K562 (cell line): ENCODE measurements at regions not wholly inside any gene's neighbourhood (a gene's known extent, or its start where the extent isn't known, plus 50 kb on each side); places are given as distances from the start of the nearest gene placed in this dataset.

Source experiments
- ATAC-seq: fragments of 200-7000 bp; cut with Tn5 transposase; 3 replicates; pipeline ENCODE4 v1.9.1; 2020; ENCODE audit warnings: moderate library complexity
- BruUV-seq: library from RNA; stranded (reverse); fragments of 400-500 nt; replicated peaks from 2 replicates; lab custom pipeline; 2021; lab: Mats Ljungman, UMichigan
- CTCF ChIA-PET: fragments of 300-600 bp; formaldehyde crosslinking; extraction: SDS; loops from one replicate; lab custom pipeline; 2021; ENCODE audit warnings: low intra/inter-chr PET ratio; lab: Yijun Ruan, JAX
- POLR2A ChIA-PET: fragments of 300-600, 350-650 bp; sonication (Branson Sonifier 250); formaldehyde crosslinking; extraction: SDS; loops from one replicate; lab custom pipeline; 2021; ENCODE audit warnings: antibody characterized with exemption, inconsistent platforms; lab: Yijun Ruan, JAX
- DNase-seq, 4 experiments: peaks; one replicate each; pipeline versions ENCODE4 v3.0.0 to v3.0.0-alpha.2; 2011 to 2018; ENCODE audit warnings: low spot score in 3 of 4, mixed read lengths in 3 of 4; ENCODE audit errors: extremely low read depth in 1 of 4
- FAIRE-seq: peaks from 2 replicates; lab custom pipeline; 2011; peaks lifted over from hg19 to GRCh38; lab: Jason Lieb, UNC
- H2AFZ ChIP-seq: 2 replicates; pipeline ENCODE4 v1.6.0; 2011; ENCODE audit warnings: low read depth, low read length, control low read depth, inconsistent platforms
- H3K27ac ChIP-seq: fragments of 200-600 bp; 3 replicates; pipeline ENCODE4 v1.8.0; 2011; ENCODE audit warnings: low read depth, mild to moderate bottlenecking, control low read depth, inconsistent platforms, low read length, moderate library complexity, mixed read lengths; ENCODE audit errors: extremely low read depth
- H3K27me3 ChIP-seq, 2 experiments: fragments of 300-600 bp in 1 of 2; 2 replicates in 1 of 2; 3 replicates in 1 of 2; pipeline versions ENCODE4 v1.6.0 to v1.8.0; 2011; ENCODE audit warnings: inconsistent platforms in 2 of 2, low read length in 2 of 2, mild to moderate bottlenecking in 1 of 2, mixed read lengths in 1 of 2, moderate library complexity in 1 of 2; ENCODE audit not compliant: control insufficient read depth in 2 of 2, insufficient read depth in 2 of 2
- H3K36me3 ChIP-seq: fragments of 300-600 bp; 3 replicates; pipeline ENCODE4 v1.8.0; 2011; ENCODE audit warnings: mild to moderate bottlenecking, low read length, inconsistent platforms; ENCODE audit not compliant: control insufficient read depth, insufficient read depth
- H3K4me1 ChIP-seq, 2 experiments: fragments of 200-600 bp in 1 of 2; replicated peaks in 1 of 2; 2 replicates in 1 of 2; 3 replicates in 1 of 2; pipeline versions ENCODE4 v1.5.1 to v1.8.0; 2011; ENCODE audit warnings: inconsistent platforms in 2 of 2, low read length in 2 of 2, mild to moderate bottlenecking in 1 of 2, mixed read lengths in 1 of 2, moderate library complexity in 1 of 2; ENCODE audit not compliant: control insufficient read depth in 2 of 2, insufficient read depth in 2 of 2
- H3K4me2 ChIP-seq: 2 replicates; pipeline ENCODE4 v1.6.1; 2011; ENCODE audit warnings: low read length, control low read depth, inconsistent platforms, mixed read lengths; ENCODE audit not compliant: insufficient read depth
- H3K4me3 ChIP-seq: fragments of 200-600 bp; sonication (generic), shearing (Covaris generic); 2 replicates; pipeline ENCODE4 v1.5.1; 2016; ENCODE audit warnings: control low read depth, inconsistent platforms
- H3K79me2 ChIP-seq: fragments of 200-600 bp; 3 replicates; pipeline ENCODE4 v1.8.0; 2011; ENCODE audit warnings: low read length, inconsistent platforms; ENCODE audit not compliant: control insufficient read depth, insufficient read depth
- H3K9ac ChIP-seq, 2 experiments: 2 replicates each; pipeline versions ENCODE4 v1.6.0 to v1.6.1; 2011; ENCODE audit warnings: low read depth in 2 of 2, low read length in 2 of 2, control low read depth in 1 of 2, inconsistent platforms in 1 of 2, mild to moderate bottlenecking in 1 of 2, mixed read lengths in 1 of 2; ENCODE audit not compliant: insufficient read depth in 1 of 2
- H3K9me1 ChIP-seq: one replicate; pipeline ENCODE4 v1.6.0; 2011; ENCODE audit warnings: inconsistent platforms, mild to moderate bottlenecking, low read length, moderate library complexity; ENCODE audit not compliant: control insufficient read depth, insufficient read depth
- H3K9me3 ChIP-seq: replicated peaks from 2 replicates; pipeline ENCODE4 v1.5.1; 2011; ENCODE audit warnings: low read depth, low read length, inconsistent platforms; ENCODE audit not compliant: control insufficient read depth, insufficient read depth
- H4K20me1 ChIP-seq: replicated peaks from 2 replicates; pipeline ENCODE4 v1.6.1; 2011; ENCODE audit warnings: low read length, inconsistent platforms, mixed read lengths; ENCODE audit not compliant: control insufficient read depth, insufficient read depth
- ILK ChIP-seq: fragments of 450-650 bp; IDR thresholded peaks from 2 replicates; pipeline ENCODE4 v1.6.1; 2016; ENCODE audit warnings: missing genetic modification characterization, low read depth, mild to moderate bottlenecking, missing compliant biosample characterization, moderate library complexity, borderline replicate concordance
- KDM1A ChIP-seq, 2 experiments: fragments of 450-650 bp; IDR thresholded peaks; 2 replicates each; pipeline ENCODE4 v1.6.1; 2016; ENCODE audit warnings: mild to moderate bottlenecking in 2 of 2
- KLF6 ChIP-seq: fragments of 250-450 bp; sonication (Bioruptor Pico); IDR thresholded peaks from 2 replicates; pipeline ENCODE4 v1.4.0; 2020; ENCODE audit warnings: mild to moderate bottlenecking, moderate library complexity, borderline replicate concordance
- NCOA4 ChIP-seq: fragments of 450-650 bp; IDR thresholded peaks from 2 replicates; pipeline ENCODE4 v1.6.1; 2018; ENCODE audit warnings: mild to moderate bottlenecking; ENCODE audit not compliant: partially characterized antibody
- NFIX ChIP-seq: fragments of 250-450 bp; sonication (Bioruptor Pico); IDR thresholded peaks from 2 replicates; pipeline ENCODE4 v1.4.0; 2020; ENCODE audit warnings: low read depth, mild to moderate bottlenecking, moderate library complexity
- PHB2 ChIP-seq: fragments of 450-650 bp; IDR thresholded peaks from 2 replicates; pipeline ENCODE4 v1.6.1; 2017; ENCODE audit warnings: low read depth
- RBM15 ChIP-seq: fragments of 200-400 bp; formaldehyde crosslinking; IDR thresholded peaks from 2 replicates; pipeline ENCODE4 v1.6.1; 2018; ENCODE audit warnings: mild to moderate bottlenecking, low read length, moderate library complexity; ENCODE audit not compliant: insufficient read depth
- SMAD4 ChIP-seq: fragments of 250-450 bp; sonication (Bioruptor Pico); conservative IDR thresholded peaks from 2 replicates; pipeline ENCODE4 v1.8.0; 2021; ENCODE audit warnings: inconsistent platforms, mild to moderate bottlenecking, moderate library complexity
- ZNF217 ChIP-seq: sonication (generic); formaldehyde crosslinking; IDR thresholded peaks from 2 replicates; pipeline ENCODE4 v1.8.0; 2022; ENCODE audit warnings: mild to moderate bottlenecking, missing genetic modification reagents
- ZNF551 ChIP-seq: fragments of 250-450 bp; sonication (Bioruptor Pico); IDR thresholded peaks from 2 replicates; pipeline ENCODE4 v1.5.0; 2021; ENCODE audit warnings: mild to moderate bottlenecking, moderate library complexity
- ZNF586 ChIP-seq: fragments of 450-650 bp; formaldehyde crosslinking; conservative IDR thresholded peaks from 2 replicates; pipeline ENCODE4 v1.4.0; 2020; ENCODE audit warnings: mild to moderate bottlenecking, moderate library complexity
- ZNF778 ChIP-seq: fragments of 450-650 bp; formaldehyde crosslinking; IDR thresholded peaks from 2 replicates; pipeline ENCODE4 v1.4.0; 2020; ENCODE audit warnings: mild to moderate bottlenecking, moderate library complexity
- WGBS: fragments of 100-300 bp; shearing (Covaris generic); methylation state at CpG from one replicate; pipeline ENCODE4 v1.1.6; 2016; ENCODE audit warnings: low coverage, mixed read lengths; ENCODE audit not compliant: insufficient coverage; ENCODE audit errors: missing lambda C conversion rate; 5-methylcytosine and 5-hydroxymethylcytosine counted together
- in situ Hi-C: fragments of 300-500 bp; cut with MboI; formaldehyde crosslinking; loops from 4 replicates; pipeline ENCODE4 v1.15.0; 2018; ENCODE audit warnings: inconsistent platforms, mixed read lengths
- intact Hi-C: fragments of 100-400 bp; cut with micrococcal nuclease; formaldehyde crosslinking; loops from 2 replicates; pipeline ENCODE4 v1.14.2; 2022
- TF ChIP-seq, protein P1 (sequence below): sonication (generic); formaldehyde crosslinking; IDR thresholded peaks from 2 replicates; pipeline ENCODE4 v1.8.0; 2022; ENCODE audit warnings: missing genetic modification reagents, mild to moderate bottlenecking, moderate library complexity, borderline replicate concordance
- TF ChIP-seq, protein P2 (sequence below): fragments of 450-650 bp; IDR thresholded peaks from 2 replicates; pipeline ENCODE4 v1.6.1; 2016; ENCODE audit warnings: antibody characterized with exemption
- TF ChIP-seq, protein P3 (sequence below): sonication (generic); formaldehyde crosslinking; IDR thresholded peaks from 2 replicates; pipeline ENCODE4 v1.8.1; 2022; ENCODE audit warnings: missing genetic modification reagents
- TF ChIP-seq, protein P4 (sequence below): fragments of 450-650 bp; IDR thresholded peaks from 2 replicates; pipeline ENCODE4 v1.7.1; 2018; ENCODE audit warnings: mild to moderate bottlenecking, low read depth; ENCODE audit not compliant: partially characterized antibody
- TF ChIP-seq, protein P5 (sequence below): fragments of 450-650 bp; formaldehyde crosslinking; IDR thresholded peaks from 2 replicates; pipeline ENCODE4 v1.4.0; 2020; ENCODE audit warnings: mild to moderate bottlenecking

DNA sequence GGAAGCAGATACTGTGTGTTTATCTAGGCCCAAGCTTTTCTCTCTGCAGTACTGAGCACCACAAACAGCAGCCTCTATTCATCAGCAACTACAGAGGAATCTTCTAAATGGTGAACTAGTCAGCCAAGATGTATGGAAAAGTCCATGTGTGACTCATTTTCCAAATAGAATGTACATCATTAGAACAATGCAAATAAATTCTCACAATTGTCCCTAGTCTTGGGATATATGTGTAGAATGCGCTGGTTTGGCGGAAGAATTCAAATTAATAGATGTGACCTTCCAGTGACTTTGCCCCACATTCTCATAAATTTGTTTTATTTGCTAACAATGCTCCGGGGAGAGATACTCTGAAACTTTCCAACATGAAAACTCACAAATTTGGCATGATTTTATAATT, 436.2 kb downstream of the CBLN4 start:
- POLR2A ChIA-PET = no interaction called here
- in situ Hi-C loops = no loop called here

More for the DNA sequence above, 436.2 kb downstream of the CBLN4 start:
- ATAC-seq (no peak), FAIRE-seq (no peak), DNase-seq (no peak)
- no peaks in the 10 kb centered on the region for H3K27me3 ChIP-seq
- H4K20me1 ChIP-seq = no peaks in the 10 kb centered on the region
- CTCF ChIA-PET = no interaction called here
- no peaks in the 10 kb centered on the region for H3K4me1 ChIP-seq
- intact Hi-C loops = no loop called here
- 11% methylated on average over 3 of the region's 3 CpGs for WGBS
- no peaks in the 10 kb centered on the region for H3K79me2 ChIP-seq
- BruUV-seq = no TSS peak
- no peak overlapping the region for H3K4me2 ChIP-seq
- no peak overlapping the region for H3K4me3 ChIP-seq
- H3K36me3 ChIP-seq = no peaks in the 10 kb centered on the region
- no peaks in the 10 kb centered on the region for H3K9me1 ChIP-seq
- no peak overlapping the region for H2AFZ ChIP-seq
- no peak overlapping the region for H3K27ac ChIP-seq
- no peaks in the 10 kb centered on the region; the same call in 1 of the 2 replicates for H3K9me3 ChIP-seq
- H3K9ac ChIP-seq = no peak overlapping the region
- TF ChIP-seq, protein P1, sequence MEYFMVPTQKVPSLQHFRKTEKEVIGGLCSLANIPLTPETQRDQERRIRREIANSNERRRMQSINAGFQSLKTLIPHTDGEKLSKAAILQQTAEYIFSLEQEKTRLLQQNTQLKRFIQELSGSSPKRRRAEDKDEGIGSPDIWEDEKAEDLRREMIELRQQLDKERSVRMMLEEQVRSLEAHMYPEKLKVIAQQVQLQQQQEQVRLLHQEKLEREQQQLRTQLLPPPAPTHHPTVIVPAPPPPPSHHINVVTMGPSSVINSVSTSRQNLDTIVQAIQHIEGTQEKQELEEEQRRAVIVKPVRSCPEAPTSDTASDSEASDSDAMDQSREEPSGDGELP (CRISPR knock-in tag) = no peak
- TF ChIP-seq SMAD4 (CRISPR knock-in tag) (no peak), ZNF551 (CRISPR knock-in tag) (no peak), ZNF586 (CRISPR knock-in tag) (no peak), ZNF778 (no peak), NFIX (no peak), ILK (no peak), KDM1A (IDR thresholded peaks at IDR 0.05) (no peak), RBM15 (no peak), ZNF217 (CRISPR knock-in tag) (no peak), NCOA4 (no peak), KLF6 (CRISPR knock-in tag) (no peak), PHB2 (no peak)
- TF ChIP-seq, protein P2, sequence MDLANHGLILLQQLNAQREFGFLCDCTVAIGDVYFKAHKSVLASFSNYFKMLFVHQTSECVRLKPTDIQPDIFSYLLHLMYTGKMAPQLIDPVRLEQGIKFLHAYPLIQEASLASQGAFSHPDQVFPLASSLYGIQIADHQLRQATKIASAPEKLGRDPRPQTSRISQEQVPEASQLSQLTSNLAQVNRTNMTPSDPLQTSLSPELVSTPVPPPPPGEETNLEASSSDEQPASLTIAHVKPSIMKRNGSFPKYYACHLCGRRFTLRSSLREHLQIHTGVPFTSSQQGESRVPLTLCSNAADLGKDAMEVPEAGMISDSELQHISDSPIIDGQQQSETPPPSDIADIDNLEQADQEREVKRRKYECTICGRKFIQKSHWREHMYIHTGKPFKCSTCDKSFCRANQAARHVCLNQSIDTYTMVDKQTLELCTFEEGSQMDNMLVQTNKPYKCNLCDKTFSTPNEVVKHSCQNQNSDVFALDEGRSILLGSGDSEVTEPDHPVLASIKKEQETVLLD = no peak
- TF ChIP-seq, protein P3, sequence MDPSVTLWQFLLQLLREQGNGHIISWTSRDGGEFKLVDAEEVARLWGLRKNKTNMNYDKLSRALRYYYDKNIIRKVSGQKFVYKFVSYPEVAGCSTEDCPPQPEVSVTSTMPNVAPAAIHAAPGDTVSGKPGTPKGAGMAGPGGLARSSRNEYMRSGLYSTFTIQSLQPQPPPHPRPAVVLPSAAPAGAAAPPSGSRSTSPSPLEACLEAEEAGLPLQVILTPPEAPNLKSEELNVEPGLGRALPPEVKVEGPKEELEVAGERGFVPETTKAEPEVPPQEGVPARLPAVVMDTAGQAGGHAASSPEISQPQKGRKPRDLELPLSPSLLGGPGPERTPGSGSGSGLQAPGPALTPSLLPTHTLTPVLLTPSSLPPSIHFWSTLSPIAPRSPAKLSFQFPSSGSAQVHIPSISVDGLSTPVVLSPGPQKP (CRISPR knock-in tag) = no peak
- TF ChIP-seq, protein P4, sequence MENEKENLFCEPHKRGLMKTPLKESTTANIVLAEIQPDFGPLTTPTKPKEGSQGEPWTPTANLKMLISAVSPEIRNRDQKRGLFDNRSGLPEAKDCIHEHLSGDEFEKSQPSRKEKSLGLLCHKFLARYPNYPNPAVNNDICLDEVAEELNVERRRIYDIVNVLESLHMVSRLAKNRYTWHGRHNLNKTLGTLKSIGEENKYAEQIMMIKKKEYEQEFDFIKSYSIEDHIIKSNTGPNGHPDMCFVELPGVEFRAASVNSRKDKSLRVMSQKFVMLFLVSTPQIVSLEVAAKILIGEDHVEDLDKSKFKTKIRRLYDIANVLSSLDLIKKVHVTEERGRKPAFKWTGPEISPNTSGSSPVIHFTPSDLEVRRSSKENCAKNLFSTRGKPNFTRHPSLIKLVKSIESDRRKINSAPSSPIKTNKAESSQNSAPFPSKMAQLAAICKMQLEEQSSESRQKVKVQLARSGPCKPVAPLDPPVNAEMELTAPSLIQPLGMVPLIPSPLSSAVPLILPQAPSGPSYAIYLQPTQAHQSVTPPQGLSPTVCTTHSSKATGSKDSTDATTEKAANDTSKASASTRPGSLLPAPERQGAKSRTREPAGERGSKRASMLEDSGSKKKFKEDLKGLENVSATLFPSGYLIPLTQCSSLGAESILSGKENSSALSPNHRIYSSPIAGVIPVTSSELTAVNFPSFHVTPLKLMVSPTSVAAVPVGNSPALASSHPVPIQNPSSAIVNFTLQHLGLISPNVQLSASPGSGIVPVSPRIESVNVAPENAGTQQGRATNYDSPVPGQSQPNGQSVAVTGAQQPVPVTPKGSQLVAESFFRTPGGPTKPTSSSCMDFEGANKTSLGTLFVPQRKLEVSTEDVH = no peak
- TF ChIP-seq, protein P5, sequence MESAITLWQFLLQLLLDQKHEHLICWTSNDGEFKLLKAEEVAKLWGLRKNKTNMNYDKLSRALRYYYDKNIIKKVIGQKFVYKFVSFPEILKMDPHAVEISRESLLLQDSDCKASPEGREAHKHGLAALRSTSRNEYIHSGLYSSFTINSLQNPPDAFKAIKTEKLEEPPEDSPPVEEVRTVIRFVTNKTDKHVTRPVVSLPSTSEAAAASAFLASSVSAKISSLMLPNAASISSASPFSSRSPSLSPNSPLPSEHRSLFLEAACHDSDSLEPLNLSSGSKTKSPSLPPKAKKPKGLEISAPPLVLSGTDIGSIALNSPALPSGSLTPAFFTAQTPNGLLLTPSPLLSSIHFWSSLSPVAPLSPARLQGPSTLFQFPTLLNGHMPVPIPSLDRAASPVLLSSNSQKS (CRISPR knock-in tag) = no peak
